Peyer's patch (tissue), 4 donors: ENCODE measurements at regions not wholly inside any gene's neighbourhood (a gene's known extent, or its start where the extent isn't known, plus 50 kb on each side); places are given as distances from the start of the nearest gene placed in this dataset.

Source experiments
- POLR2A ChIP-seq, 2 donors: fragments of 450-650 bp; IDR thresholded peaks; one replicate each; pipeline ENCODE4 v1.5.1; 2017; ENCODE audit warnings: antibody characterized with exemption in 2 of 2, mild to moderate bottlenecking in 2 of 2, moderate library complexity in 2 of 2
- TF ChIP-seq, protein P1 (sequence below), 6 experiments: fragments of 450-650 bp in 4 of 6; fragments of 200-600 bp in 2 of 6; sonication (generic) in 1 of 6; IDR thresholded peaks; one replicate each; pipeline ENCODE4 v1.5.1; 2017 to 2019; ENCODE audit warnings: antibody characterized with exemption in 6 of 6, mild to moderate bottlenecking in 3 of 6, moderate library complexity in 1 of 6

DNA sequence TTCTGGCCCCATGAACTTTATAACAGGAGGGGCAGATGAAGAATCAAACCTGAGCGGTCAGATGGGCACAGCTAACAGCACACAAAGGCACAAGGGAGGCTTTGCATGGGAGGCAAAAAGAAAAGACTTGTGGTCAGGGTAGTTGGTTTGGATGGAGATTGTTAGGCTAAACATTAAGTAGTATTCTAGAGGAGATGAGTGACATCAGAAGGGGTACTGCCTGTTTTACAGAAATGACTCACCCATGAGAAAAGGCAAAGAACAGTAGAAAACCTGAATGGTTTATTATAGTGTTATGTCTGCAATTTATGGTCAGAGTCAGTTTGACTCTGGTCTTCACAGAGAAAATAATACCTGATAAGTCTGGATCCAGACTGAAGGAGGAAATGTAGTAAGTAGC lies 129.8 kb upstream of the KIRREL3 start:
- TF ChIP-seq, protein P1, sequence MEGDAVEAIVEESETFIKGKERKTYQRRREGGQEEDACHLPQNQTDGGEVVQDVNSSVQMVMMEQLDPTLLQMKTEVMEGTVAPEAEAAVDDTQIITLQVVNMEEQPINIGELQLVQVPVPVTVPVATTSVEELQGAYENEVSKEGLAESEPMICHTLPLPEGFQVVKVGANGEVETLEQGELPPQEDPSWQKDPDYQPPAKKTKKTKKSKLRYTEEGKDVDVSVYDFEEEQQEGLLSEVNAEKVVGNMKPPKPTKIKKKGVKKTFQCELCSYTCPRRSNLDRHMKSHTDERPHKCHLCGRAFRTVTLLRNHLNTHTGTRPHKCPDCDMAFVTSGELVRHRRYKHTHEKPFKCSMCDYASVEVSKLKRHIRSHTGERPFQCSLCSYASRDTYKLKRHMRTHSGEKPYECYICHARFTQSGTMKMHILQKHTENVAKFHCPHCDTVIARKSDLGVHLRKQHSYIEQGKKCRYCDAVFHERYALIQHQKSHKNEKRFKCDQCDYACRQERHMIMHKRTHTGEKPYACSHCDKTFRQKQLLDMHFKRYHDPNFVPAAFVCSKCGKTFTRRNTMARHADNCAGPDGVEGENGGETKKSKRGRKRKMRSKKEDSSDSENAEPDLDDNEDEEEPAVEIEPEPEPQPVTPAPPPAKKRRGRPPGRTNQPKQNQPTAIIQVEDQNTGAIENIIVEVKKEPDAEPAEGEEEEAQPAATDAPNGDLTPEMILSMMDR (IDR thresholded peaks at IDR 0.05): no peak
- no peak for TF ChIP-seq POLR2A (IDR thresholded peaks at IDR 0.05)
